Astrocyte (in vitro differentiated cells and primary cell): ENCODE measurements at regions not wholly inside any gene's neighbourhood (a gene's known extent, or its start where the extent isn't known, plus 50 kb on each side); places are given as distances from the start of the nearest gene placed in this dataset.

Experiments
- EZH2 ChIP-seq: IDR thresholded peaks from 2 replicates; pipeline ENCODE4 v1.6.1; 2012; ENCODE audit warnings: mild to moderate bottlenecking, low read length, inconsistent platforms; ENCODE audit not compliant: insufficient read depth
- TF ChIP-seq, protein P1 (sequence below): IDR thresholded peaks from 2 replicates; pipeline ENCODE4 v1.5.1; 2011; ENCODE audit warnings: low read depth, mild to moderate bottlenecking, inconsistent platforms, low read length, moderate library complexity; ENCODE audit not compliant: insufficient read depth

DNA sequence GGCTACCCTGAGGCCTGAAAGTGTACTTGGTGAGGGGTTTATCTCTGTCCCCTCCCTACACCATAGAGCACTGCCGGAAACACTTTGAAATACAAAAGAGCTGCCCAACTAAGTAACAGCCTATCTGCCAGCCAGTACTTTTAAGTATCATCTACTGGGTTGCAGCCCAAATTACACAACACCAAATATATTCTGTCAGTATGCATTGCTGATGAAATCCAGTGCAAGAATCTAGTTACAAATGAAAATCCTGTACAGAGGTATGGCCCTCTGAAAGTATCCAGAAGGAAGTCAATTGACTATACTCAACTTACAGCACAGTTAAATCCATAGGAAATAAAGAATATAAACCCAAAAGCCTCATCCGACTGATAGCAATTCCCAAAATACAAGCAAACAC lies 280.8 kb downstream of the CCDC85A start:
- TF ChIP-seq, protein P1, sequence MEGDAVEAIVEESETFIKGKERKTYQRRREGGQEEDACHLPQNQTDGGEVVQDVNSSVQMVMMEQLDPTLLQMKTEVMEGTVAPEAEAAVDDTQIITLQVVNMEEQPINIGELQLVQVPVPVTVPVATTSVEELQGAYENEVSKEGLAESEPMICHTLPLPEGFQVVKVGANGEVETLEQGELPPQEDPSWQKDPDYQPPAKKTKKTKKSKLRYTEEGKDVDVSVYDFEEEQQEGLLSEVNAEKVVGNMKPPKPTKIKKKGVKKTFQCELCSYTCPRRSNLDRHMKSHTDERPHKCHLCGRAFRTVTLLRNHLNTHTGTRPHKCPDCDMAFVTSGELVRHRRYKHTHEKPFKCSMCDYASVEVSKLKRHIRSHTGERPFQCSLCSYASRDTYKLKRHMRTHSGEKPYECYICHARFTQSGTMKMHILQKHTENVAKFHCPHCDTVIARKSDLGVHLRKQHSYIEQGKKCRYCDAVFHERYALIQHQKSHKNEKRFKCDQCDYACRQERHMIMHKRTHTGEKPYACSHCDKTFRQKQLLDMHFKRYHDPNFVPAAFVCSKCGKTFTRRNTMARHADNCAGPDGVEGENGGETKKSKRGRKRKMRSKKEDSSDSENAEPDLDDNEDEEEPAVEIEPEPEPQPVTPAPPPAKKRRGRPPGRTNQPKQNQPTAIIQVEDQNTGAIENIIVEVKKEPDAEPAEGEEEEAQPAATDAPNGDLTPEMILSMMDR: no peak
- TF ChIP-seq EZH2: no peak
